ENCODE measurements at regions not wholly inside any gene's neighbourhood (a gene's known extent, or its start where the extent isn't known, plus 50 kb on each side); places are given as distances from the start of the nearest gene placed in this dataset.

DNA sequence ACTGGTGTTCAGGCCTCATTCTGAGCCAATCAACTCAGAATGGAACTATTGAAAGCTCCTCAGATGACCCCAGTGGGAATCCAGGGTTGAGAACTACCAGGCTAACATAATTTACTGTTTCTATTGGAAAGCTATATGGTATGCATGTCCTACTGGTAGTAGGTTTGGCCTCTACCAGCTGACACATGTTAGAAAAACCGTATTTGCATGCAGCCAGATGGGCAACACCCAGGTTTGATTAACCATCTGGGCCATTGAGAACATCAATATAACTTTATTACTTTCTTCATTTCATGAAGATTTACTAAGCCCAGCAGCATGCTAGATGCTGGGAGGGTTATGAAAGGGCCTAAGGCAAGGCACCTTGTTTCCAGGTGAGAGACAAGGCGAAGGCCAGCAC is 181.4 kb upstream of the PARP11 start:
- DNase-seq (ENCODE audit: low spot score in 2 of 2) = no peak
- no peaks in the 10 kb centered on the region for H3K36me3 ChIP-seq
- intact Hi-C loops (cut with DNase I; ENCODE audit: low total_unique reads) = no loop called here
- no peaks in the 10 kb centered on the region for H3K27me3 ChIP-seq
- no peaks in the 10 kb centered on the region for H3K9me3 ChIP-seq
- H3K27ac ChIP-seq = no peak overlapping the region
- TF ChIP-seq POLR2AphosphoS5 (IDR thresholded peaks at IDR 0.05) (no peak), POLR2A (IDR thresholded peaks at IDR 0.05) (no peak), CTCF (IDR thresholded peaks at IDR 0.05) (no peak)
- H3K4me3 ChIP-seq = no peak overlapping the region
- H3K4me1 ChIP-seq = no peaks in the 10 kb centered on the region

DNA sequence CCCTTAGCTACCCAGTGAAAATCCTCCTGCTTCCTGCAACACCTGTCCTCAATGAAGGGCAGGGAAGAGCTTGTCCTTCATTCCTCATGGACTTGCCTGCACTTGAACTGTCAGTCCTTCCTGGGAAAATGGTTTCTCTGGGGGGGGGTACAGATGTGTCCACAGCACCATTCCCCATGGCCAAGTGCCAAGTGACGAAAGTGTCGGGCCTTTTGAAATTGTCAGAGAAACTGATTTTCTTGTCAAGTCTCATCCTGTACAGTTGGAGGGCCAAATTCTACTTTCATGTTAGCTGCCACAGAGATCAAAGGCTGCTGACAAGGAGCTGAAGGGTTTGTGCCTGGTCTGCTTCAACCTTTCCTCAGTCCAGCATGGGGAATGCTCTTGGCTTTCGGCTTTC is 179.5 kb upstream of the PARP11 start:
- intact Hi-C loops (cut with DNase I; ENCODE audit: low total_unique reads) = no loop called here
- no peak for DNase-seq (ENCODE audit: low spot score in 2 of 2)
- no peaks in the 10 kb centered on the region for H3K36me3 ChIP-seq
- no peak overlapping the region for H3K4me3 ChIP-seq
- no peaks in the 10 kb centered on the region for H3K4me1 ChIP-seq
- H3K9me3 ChIP-seq = no peaks in the 10 kb centered on the region
- no peaks in the 10 kb centered on the region for H3K27me3 ChIP-seq
- TF ChIP-seq POLR2AphosphoS5 (IDR thresholded peaks at IDR 0.05) = no peak
- no peak for TF ChIP-seq CTCF (IDR thresholded peaks at IDR 0.05)
- no peak for TF ChIP-seq POLR2A (IDR thresholded peaks at IDR 0.05)
- no peak overlapping the region for H3K27ac ChIP-seq

GRCh38 chr12:4051596-4051995 is 178.4 kb upstream of the PARP11 start:
- TF ChIP-seq CTCF (IDR thresholded peaks at IDR 0.05) (no peak), POLR2A (IDR thresholded peaks at IDR 0.05) (no peak), POLR2AphosphoS5 (IDR thresholded peaks at IDR 0.05) (no peak)
- H3K4me3 ChIP-seq = no peak overlapping the region
- no peak overlapping the region for H3K27ac ChIP-seq
- no peaks in the 10 kb centered on the region for H3K36me3 ChIP-seq
- no peaks in the 10 kb centered on the region for H3K27me3 ChIP-seq
- intact Hi-C loops (cut with DNase I; ENCODE audit: low total_unique reads) = no loop called here
- no peak for DNase-seq (ENCODE audit: low spot score in 2 of 2)
- no peaks in the 10 kb centered on the region for H3K9me3 ChIP-seq
- no peaks in the 10 kb centered on the region for H3K4me1 ChIP-seq

- Histone ChIP-seq H3K27ac (no peak overlapping the region), H3K4me3 (no peak overlapping the region), H3K36me3 (no peaks in the 10 kb centered on the region), H3K9me3 (no peaks in the 10 kb centered on the region), H3K4me1 (no peaks in the 10 kb centered on the region), H3K27me3 (peaks cover 0 to 8% of the 10 kb centered on the region in 2 donors)
- intact Hi-C loops (cut with DNase I; ENCODE audit: low total_unique reads) = no loop called here
- no peak for TF ChIP-seq POLR2AphosphoS5 (IDR thresholded peaks at IDR 0.05)
- TF ChIP-seq CTCF (IDR thresholded peaks at IDR 0.05) = no peak
- no peak for TF ChIP-seq POLR2A (IDR thresholded peaks at IDR 0.05)
- DNase-seq (ENCODE audit: low spot score in 2 of 2) = no peak
Observed at GRCh38 chr12:4050340-4050739, 177.1 kb upstream of the PARP11 start.

DNA sequence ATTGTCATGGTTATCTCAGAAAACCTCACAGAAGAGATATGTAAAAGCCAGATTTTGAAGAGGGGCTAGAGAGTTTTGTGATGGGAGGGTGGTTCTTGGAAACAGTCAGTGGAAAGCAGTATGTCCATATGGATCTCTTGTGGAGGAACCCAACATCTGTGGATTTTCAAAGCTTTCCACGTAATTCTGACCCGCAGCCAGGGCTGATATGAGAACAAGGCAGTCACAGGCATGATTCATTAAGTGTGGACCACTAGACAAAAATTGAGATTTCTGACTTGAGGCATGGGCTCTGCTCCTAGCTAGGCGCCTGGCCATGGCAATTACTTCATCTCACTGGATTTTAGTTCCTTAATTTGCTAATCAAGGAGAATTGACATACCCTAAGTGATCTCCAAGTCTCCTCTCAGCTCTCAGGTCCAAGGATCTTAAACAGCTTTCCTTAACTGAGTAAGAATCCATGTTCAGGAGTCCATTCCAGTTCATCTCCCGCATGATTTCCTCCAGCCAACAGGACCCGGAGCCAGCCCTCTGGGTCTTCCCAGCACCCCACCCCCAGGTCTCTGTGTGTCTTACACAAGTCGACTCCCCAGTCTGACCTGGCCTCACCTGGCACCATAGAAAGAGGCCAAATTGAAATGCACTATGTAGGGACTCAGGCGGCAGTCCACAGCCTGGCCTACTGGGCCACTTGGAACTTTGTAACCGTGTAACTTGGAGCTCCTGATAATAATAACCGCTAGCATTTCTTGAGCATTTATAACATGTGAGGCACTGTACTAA is 176.3 kb upstream of the PARP11 start:
- no peaks in the 10 kb centered on the region for H3K36me3 ChIP-seq
- DNase-seq (ENCODE audit: low spot score in 2 of 2) = no peak
- no peak overlapping the region for H3K4me3 ChIP-seq
- intact Hi-C loops (cut with DNase I; ENCODE audit: low total_unique reads) = no loop called here
- peaks cover 0 to 8% of the 10 kb centered on the region in 2 donors for H3K27me3 ChIP-seq
- H3K4me1 ChIP-seq = no peaks in the 10 kb centered on the region
- H3K9me3 ChIP-seq = no peaks in the 10 kb centered on the region
- TF ChIP-seq POLR2AphosphoS5 (IDR thresholded peaks at IDR 0.05) (no peak), CTCF (IDR thresholded peaks at IDR 0.05) (no peak), POLR2A (IDR thresholded peaks at IDR 0.05) (no peak)
- no peak overlapping the region for H3K27ac ChIP-seq

Data from breast epithelium (tissue), 4 donors.